GM23338 (cell line): ENCODE measurements at regions not wholly inside any gene's neighbourhood (a gene's known extent, or its start where the extent isn't known, plus 50 kb on each side); places are given as distances from the start of the nearest gene placed in this dataset.

Source experiments
- ATAC-seq: fragments of 200-7000 bp; cut with Tn5 transposase; 3 replicates; pipeline ENCODE4 v1.9.1; 2020
- DNase-seq: peaks from one replicate; pipeline ENCODE4 v3.0.0-alpha.2; 2015; ENCODE audit warnings: low spot score
- H2AFZ ChIP-seq: fragments of 200-600 bp; sonication (generic); 2 replicates; pipeline ENCODE4 v1.8.0; 2016; ENCODE audit warnings: antibody characterized with exemption, mild to moderate bottlenecking, moderate library complexity
- H3F3A ChIP-seq: fragments of 200-600 bp; sonication (generic); replicated peaks from 2 replicates; pipeline ENCODE4 v1.8.0; 2017; ENCODE audit warnings: antibody characterized with exemption, mixed run types, low read depth
- H3K27ac ChIP-seq: fragments of 200-600 bp; sonication (generic); 2 replicates; pipeline ENCODE4 v1.6.1; 2016; ENCODE audit warnings: low read depth
- H3K27me3 ChIP-seq: fragments of 200-600 bp; sonication (generic); 2 replicates; pipeline ENCODE4 v1.8.0; 2016; ENCODE audit warnings: mild to moderate bottlenecking, mixed run types, moderate library complexity; ENCODE audit not compliant: insufficient read depth
- H3K36me3 ChIP-seq: fragments of 200-600 bp; sonication (generic); 2 replicates; pipeline ENCODE4 v1.8.0; 2016; ENCODE audit warnings: mild to moderate bottlenecking; ENCODE audit not compliant: insufficient read depth
- H3K4me1 ChIP-seq: fragments of 200-600 bp; sonication (generic); 2 replicates; pipeline ENCODE4 v1.8.0; 2016; ENCODE audit warnings: mild to moderate bottlenecking, moderate library complexity; ENCODE audit not compliant: insufficient read depth
- H3K4me2 ChIP-seq: fragments of 200-600 bp; sonication (generic); 2 replicates; pipeline ENCODE4 v1.7.1; 2017; ENCODE audit warnings: mixed run types
- H3K4me3 ChIP-seq: fragments of 200-600 bp; sonication (generic); 2 replicates; pipeline ENCODE4 v1.6.1; 2016; ENCODE audit warnings: mixed run types
- H3K79me2 ChIP-seq: fragments of 200-600 bp; sonication (generic); replicated peaks from 2 replicates; pipeline ENCODE4 v1.8.0; 2017; ENCODE audit warnings: mild to moderate bottlenecking; ENCODE audit not compliant: insufficient read depth
- H3K9me2 ChIP-seq: fragments of 200-600 bp; sonication (generic); 2 replicates; pipeline ENCODE4 v1.8.0; 2017; ENCODE audit not compliant: insufficient read depth
- H4K20me1 ChIP-seq: fragments of 200-600 bp; sonication (generic); replicated peaks from 2 replicates; pipeline ENCODE4 v1.8.0; 2017; ENCODE audit warnings: mild to moderate bottlenecking; ENCODE audit not compliant: insufficient read depth
- H3K27ac Mint-ChIP-seq: 2 replicates; pipeline ENCODE4 v1.8.0; 2020; ENCODE audit warnings: inconsistent platforms, mild to moderate bottlenecking, moderate library complexity, mixed read lengths
- H3K27me3 Mint-ChIP-seq: 3 replicates; pipeline ENCODE4 v1.8.0; 2022; ENCODE audit warnings: low read depth, mild to moderate bottlenecking, moderate library complexity, mixed read lengths, inconsistent platforms; ENCODE audit not compliant: insufficient read depth, poor library complexity
- H3K36me3 Mint-ChIP-seq: 3 replicates; pipeline ENCODE4 v1.8.0; 2021; ENCODE audit warnings: low read depth, mild to moderate bottlenecking, inconsistent platforms, moderate library complexity, mixed read lengths
- H3K4me1 Mint-ChIP-seq: 3 replicates; pipeline ENCODE4 v1.8.0; 2020; ENCODE audit warnings: mild to moderate bottlenecking, inconsistent platforms, mixed read lengths
- H3K4me3 Mint-ChIP-seq: 3 replicates; pipeline ENCODE4 v1.8.0; 2021; ENCODE audit warnings: moderate library complexity, mild to moderate bottlenecking, inconsistent platforms, mixed read lengths
- H3K9me3 Mint-ChIP-seq: 3 replicates; pipeline ENCODE4 v1.8.0; 2020; ENCODE audit warnings: moderate library complexity, mild to moderate bottlenecking, inconsistent platforms, mixed read lengths
- CREB1 ChIP-seq: fragments of 250-450 bp; sonication (Bioruptor Pico); IDR thresholded peaks from 2 replicates; pipeline ENCODE4 v1.5.0; 2020; ENCODE audit warnings: low read depth, mild to moderate bottlenecking, moderate library complexity
- CTCF ChIP-seq, 2 experiments: fragments of 200-600 bp in 1 of 2; sonication (generic) in 1 of 2; conservative IDR thresholded peaks; 2 replicates each; pipeline versions ENCODE4 v1.5.1 to v1.6.1; 2016 to 2017; ENCODE audit warnings: antibody characterized with exemption in 2 of 2, low read depth in 2 of 2, mild to moderate bottlenecking in 2 of 2, moderate library complexity in 1 of 2
- EZH2 ChIP-seq: fragments of 200-600 bp; sonication (generic); IDR thresholded peaks from one replicate; pipeline ENCODE4 v1.8.0; 2017; ENCODE audit warnings: antibody characterized with exemption, mild to moderate bottlenecking, low read depth; ENCODE audit not compliant: unreplicated experiment
- EZH2phosphoT487 ChIP-seq: fragments of 200-600 bp; sonication (generic); IDR thresholded peaks from one replicate; pipeline ENCODE4 v1.8.1; 2018; ENCODE audit warnings: antibody characterized with exemption; ENCODE audit not compliant: unreplicated experiment
- JUNB ChIP-seq: IDR thresholded peaks from one replicate; pipeline ENCODE4 v1.6.1; 2016; ENCODE audit warnings: antibody characterized with exemption; ENCODE audit not compliant: unreplicated experiment
- NANOG ChIP-seq: IDR thresholded peaks from 2 replicates; pipeline ENCODE4 v1.6.1; 2016; ENCODE audit warnings: antibody characterized with exemption, borderline replicate concordance
- POLR2AphosphoS5 ChIP-seq: IDR thresholded peaks from 2 replicates; pipeline ENCODE4 v1.6.1; 2016; ENCODE audit warnings: antibody characterized with exemption, low read depth
- REST ChIP-seq: IDR thresholded peaks from one replicate; pipeline ENCODE4 v1.6.1; 2018; ENCODE audit warnings: antibody characterized with exemption; ENCODE audit not compliant: unreplicated experiment
- STAT1 ChIP-seq: IDR thresholded peaks from one replicate; pipeline ENCODE4 v1.6.1; 2016; ENCODE audit warnings: antibody characterized with exemption; ENCODE audit not compliant: unreplicated experiment
- ZNF114 ChIP-seq: fragments of 250-450 bp; sonication (Bioruptor Pico); IDR thresholded peaks from 2 replicates; pipeline ENCODE4 v1.5.0; 2020; ENCODE audit warnings: mild to moderate bottlenecking, moderate library complexity
- ZNF331 ChIP-seq: fragments of 250-450 bp; sonication (Bioruptor Pico); IDR thresholded peaks from 2 replicates; pipeline ENCODE4 v1.5.0; 2020; ENCODE audit warnings: low read depth, mild to moderate bottlenecking, moderate library complexity
- TF ChIP-seq, protein P1 (sequence below): fragments of 250-450 bp; sonication (Bioruptor Pico); IDR thresholded peaks from 2 replicates; pipeline ENCODE4 v1.5.0; 2020; ENCODE audit warnings: mild to moderate bottlenecking, moderate library complexity
- TF ChIP-seq, protein P2 (sequence below): IDR thresholded peaks from 2 replicates; pipeline ENCODE4 v1.6.1; 2016; ENCODE audit warnings: antibody characterized with exemption

DNA sequence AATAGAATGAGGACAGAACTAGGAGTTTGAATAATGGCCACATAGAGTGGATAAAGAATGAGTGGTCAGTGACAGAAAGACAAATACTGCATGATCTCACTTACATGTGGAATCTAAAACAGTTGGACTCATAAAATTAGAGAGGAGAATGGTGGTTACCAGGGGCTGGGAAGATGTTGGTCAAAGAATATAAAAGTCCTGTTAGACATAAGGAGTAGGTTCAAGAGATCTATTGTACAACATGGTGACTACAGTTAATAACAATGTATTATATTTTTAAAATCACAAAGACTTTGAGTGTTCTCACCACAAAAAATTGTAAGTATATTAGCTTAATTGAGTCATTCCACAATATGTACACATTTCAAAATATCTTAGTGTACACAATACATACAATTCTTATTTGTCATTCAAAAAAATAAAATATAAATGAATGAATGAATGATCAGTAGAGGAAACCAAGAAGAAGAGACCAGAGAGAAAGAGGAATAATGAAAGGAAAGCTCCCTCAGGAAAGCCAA, 177.9 kb upstream of the VRK2 start:
- DNase-seq (no peak), ATAC-seq (no peak)
- Histone ChIP-seq H3K27ac (no peak overlapping the region), H3K4me2 (no peak overlapping the region), H3K4me1 (no peaks in the 10 kb centered on the region), H3F3A (no peaks in the 10 kb centered on the region), H3K79me2 (no peaks in the 10 kb centered on the region), H3K4me3 (no peak overlapping the region), H3K36me3 (no peaks in the 10 kb centered on the region), H4K20me1 (no peaks in the 10 kb centered on the region), H3K27me3 (no peaks in the 10 kb centered on the region), H2AFZ (no peak overlapping the region), H3K9me2 (no peaks in the 10 kb centered on the region; the same call in 1 of the 2 replicates)
- Mint-ChIP-seq H3K4me1 (no peaks in the 10 kb centered on the region), H3K36me3 (no peaks in the 10 kb centered on the region), H3K4me3 (no peak overlapping the region), H3K27ac (no peak overlapping the region), H3K27me3 (peaks cover 2% of the 10 kb centered on the region), H3K9me3 (no peaks in the 10 kb centered on the region)
- TF ChIP-seq EZH2 (no peak), EZH2phosphoT487 (no peak), NANOG (no peak), CTCF (conservative IDR thresholded peaks at IDR 0.05; ENCODE audit: low read depth in 2 of 2) (no peak), JUNB (no peak), STAT1 (no peak), ZNF114 (CRISPR knock-in tag) (no peak), ZNF331 (CRISPR knock-in tag) (no peak), POLR2AphosphoS5 (no peak), CREB1 (CRISPR knock-in tag) (no peak), REST (no peak)
- TF ChIP-seq, protein P1, sequence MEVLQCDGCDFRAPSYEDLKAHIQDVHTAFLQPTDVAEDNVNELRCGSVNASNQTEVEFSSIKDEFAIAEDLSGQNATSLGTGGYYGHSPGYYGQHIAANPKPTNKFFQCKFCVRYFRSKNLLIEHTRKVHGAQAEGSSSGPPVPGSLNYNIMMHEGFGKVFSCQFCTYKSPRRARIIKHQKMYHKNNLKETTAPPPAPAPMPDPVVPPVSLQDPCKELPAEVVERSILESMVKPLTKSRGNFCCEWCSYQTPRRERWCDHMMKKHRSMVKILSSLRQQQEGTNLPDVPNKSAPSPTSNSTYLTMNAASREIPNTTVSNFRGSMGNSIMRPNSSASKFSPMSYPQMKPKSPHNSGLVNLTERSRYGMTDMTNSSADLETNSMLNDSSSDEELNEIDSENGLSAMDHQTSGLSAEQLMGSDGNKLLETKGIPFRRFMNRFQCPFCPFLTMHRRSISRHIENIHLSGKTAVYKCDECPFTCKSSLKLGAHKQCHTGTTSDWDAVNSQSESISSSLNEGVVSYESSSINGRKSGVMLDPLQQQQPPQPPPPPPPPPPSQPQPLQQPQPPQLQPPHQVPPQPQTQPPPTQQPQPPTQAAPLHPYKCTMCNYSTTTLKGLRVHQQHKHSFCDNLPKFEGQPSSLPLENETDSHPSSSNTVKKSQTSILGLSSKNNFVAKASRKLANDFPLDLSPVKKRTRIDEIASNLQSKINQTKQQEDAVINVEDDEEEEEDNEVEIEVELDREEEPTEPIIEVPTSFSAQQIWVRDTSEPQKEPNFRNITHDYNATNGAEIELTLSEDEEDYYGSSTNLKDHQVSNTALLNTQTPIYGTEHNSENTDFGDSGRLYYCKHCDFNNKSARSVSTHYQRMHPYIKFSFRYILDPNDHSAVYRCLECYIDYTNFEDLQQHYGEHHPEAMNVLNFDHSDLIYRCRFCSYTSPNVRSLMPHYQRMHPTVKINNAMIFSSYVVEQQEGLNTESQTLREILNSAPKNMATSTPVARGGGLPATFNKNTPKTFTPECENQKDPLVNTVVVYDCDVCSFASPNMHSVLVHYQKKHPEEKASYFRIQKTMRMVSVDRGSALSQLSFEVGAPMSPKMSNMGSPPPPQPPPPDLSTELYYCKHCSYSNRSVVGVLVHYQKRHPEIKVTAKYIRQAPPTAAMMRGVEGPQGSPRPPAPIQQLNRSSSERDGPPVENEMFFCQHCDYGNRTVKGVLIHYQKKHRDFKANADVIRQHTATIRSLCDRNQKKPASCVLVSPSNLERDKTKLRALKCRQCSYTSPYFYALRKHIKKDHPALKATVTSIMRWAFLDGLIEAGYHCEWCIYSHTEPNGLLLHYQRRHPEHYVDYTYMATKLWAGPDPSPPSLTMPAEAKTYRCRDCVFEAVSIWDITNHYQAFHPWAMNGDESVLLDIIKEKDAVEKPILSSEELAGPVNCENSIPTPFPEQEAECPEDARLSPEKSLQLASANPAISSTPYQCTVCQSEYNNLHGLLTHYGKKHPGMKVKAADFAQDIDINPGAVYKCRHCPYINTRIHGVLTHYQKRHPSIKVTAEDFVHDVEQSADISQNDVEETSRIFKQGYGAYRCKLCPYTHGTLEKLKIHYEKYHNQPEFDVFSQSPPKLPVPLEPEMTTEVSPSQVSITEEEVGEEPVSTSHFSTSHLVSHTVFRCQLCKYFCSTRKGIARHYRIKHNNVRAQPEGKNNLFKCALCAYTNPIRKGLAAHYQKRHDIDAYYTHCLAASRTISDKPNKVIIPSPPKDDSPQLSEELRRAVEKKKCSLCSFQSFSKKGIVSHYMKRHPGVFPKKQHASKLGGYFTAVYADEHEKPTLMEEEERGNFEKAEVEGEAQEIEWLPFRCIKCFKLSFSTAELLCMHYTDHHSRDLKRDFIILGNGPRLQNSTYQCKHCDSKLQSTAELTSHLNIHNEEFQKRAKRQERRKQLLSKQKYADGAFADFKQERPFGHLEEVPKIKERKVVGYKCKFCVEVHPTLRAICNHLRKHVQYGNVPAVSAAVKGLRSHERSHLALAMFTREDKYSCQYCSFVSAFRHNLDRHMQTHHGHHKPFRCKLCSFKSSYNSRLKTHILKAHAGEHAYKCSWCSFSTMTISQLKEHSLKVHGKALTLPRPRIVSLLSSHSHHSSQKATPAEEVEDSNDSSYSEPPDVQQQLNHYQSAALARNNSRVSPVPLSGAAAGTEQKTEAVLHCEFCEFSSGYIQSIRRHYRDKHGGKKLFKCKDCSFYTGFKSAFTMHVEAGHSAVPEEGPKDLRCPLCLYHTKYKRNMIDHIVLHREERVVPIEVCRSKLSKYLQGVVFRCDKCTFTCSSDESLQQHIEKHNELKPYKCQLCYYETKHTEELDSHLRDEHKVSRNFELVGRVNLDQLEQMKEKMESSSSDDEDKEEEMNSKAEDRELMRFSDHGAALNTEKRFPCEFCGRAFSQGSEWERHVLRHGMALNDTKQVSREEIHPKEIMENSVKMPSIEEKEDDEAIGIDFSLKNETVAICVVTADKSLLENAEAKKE (CRISPR knock-in tag) = no peak
- TF ChIP-seq, protein P2, sequence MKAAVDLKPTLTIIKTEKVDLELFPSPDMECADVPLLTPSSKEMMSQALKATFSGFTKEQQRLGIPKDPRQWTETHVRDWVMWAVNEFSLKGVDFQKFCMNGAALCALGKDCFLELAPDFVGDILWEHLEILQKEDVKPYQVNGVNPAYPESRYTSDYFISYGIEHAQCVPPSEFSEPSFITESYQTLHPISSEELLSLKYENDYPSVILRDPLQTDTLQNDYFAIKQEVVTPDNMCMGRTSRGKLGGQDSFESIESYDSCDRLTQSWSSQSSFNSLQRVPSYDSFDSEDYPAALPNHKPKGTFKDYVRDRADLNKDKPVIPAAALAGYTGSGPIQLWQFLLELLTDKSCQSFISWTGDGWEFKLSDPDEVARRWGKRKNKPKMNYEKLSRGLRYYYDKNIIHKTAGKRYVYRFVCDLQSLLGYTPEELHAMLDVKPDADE = no peak
